Pancreas (tissue), 10 donors: ENCODE measurements at regions not wholly inside any gene's neighbourhood (a gene's known extent, or its start where the extent isn't known, plus 50 kb on each side); places are given as distances from the start of the nearest gene placed in this dataset.

Experiments
- ATAC-seq, 4 donors: fragments of 200-7000 bp; cut with Tn5 transposase; one replicate each; pipeline versions ENCODE4 v1.8.0 to v1.9.1; 2020; ENCODE audit warnings: mild to moderate bottlenecking in 4 of 4, moderate library complexity in 4 of 4
- DNase-seq, 6 donors: peaks; one replicate each; pipeline ENCODE4 v3.0.0-alpha.2; 2020
- FAIRE-seq: peaks from 2 replicates; lab custom pipeline; 2012; peaks lifted over from hg19 to GRCh38; lab: Jason Lieb, UNC
- H3K27ac ChIP-seq, 4 donors: fragments of 200-600 bp; sonication (generic); 1 replicate in 3 of 4; 2 replicates in 1 of 4; pipeline versions ENCODE4 v1.5.0 to v1.8.0; 2020
- H3K27me3 ChIP-seq, 4 donors: fragments of 200-600 bp; one replicate each; pipeline ENCODE4 v1.8.0; 2021
- H3K36me3 ChIP-seq, 3 donors: fragments of 200-600 bp; sonication (generic) in 1 of 3; one replicate each; pipeline versions ENCODE4 v1.5.0 to v1.8.0; 2020 to 2021
- H3K4me1 ChIP-seq, 3 donors: fragments of 200-600 bp; one replicate each; pipeline ENCODE4 v1.8.0; 2021
- H3K4me3 ChIP-seq, 4 donors: fragments of 200-600 bp; sonication (generic) in 2 of 4; one replicate each; pipeline versions ENCODE4 v1.5.0 to v1.8.0; 2020 to 2021
- H3K9me3 ChIP-seq, 4 donors: fragments of 200-600 bp; one replicate each; pipeline ENCODE4 v1.8.0; 2021
- WGBS, 2 donors: extraction: QIAGEN DNeasy Blood & Tissue Kit; methylation state at CpG; one replicate each; pipeline ENCODE4 v1.1.7; 2013; 5-methylcytosine and 5-hydroxymethylcytosine counted together
- intact Hi-C, 3 donors: fragments of 100-400 bp; cut with DNase I; formaldehyde crosslinking; loops; one replicate each; pipeline versions ENCODE4 v1.11.1 to v1.14.2; 2022
- TF ChIP-seq, protein P1 (sequence below), 4 donors: fragments of 200-600 bp; sonication (generic) in 3 of 4; IDR thresholded peaks; one replicate each; pipeline versions ENCODE4 v1.5.0 to v1.8.0; 2021; ENCODE audit warnings: antibody characterized with exemption in 4 of 4
- donor health status: healthy with polysubstance abuse.
- donor health status: DM: no; HTN: no; CAD: no; lungs with moderate emphysema.
- donor health status: DM: no; HTN: no; CAD: no.
- donor health status: control.
- donor health status: control.
- donor health status: Bipolar disorder and iron deficiency.
- donor health status: DM: yes; HTN: yes; CAD: no.
- donor health status: DM: no; HTN: no; CAD: no.
- donor health status: DM: no; HTN: no; CAD: no.
- donor health status: DM: yes; HTN: yes; CAD: no.

DNA sequence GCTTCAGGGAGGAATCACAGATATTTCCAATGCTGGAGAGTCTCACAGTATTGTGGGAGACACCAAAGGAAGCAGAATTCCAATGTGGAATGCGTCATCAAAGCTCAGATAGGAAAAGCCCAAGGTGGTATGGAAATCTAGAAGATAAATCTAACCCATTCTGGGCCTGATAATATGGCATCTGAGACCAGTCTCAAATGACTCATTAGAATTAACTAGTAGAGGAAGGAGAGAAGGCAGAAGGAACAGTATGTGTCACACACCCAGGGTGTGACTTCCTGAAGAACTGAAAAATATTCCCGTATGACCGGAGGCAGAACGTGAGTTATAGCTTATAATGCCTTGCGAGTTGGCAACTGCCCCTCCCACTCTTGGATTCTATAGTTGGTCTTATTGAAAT, 499.2 kb downstream of the PLPP3 start:
- no peak overlapping the region for H3K27ac ChIP-seq
- WGBS, 2 donors: 87 to 91% methylated on average over 5 of the region's 5 CpGs
- no peak for DNase-seq
- TF ChIP-seq, protein P1, sequence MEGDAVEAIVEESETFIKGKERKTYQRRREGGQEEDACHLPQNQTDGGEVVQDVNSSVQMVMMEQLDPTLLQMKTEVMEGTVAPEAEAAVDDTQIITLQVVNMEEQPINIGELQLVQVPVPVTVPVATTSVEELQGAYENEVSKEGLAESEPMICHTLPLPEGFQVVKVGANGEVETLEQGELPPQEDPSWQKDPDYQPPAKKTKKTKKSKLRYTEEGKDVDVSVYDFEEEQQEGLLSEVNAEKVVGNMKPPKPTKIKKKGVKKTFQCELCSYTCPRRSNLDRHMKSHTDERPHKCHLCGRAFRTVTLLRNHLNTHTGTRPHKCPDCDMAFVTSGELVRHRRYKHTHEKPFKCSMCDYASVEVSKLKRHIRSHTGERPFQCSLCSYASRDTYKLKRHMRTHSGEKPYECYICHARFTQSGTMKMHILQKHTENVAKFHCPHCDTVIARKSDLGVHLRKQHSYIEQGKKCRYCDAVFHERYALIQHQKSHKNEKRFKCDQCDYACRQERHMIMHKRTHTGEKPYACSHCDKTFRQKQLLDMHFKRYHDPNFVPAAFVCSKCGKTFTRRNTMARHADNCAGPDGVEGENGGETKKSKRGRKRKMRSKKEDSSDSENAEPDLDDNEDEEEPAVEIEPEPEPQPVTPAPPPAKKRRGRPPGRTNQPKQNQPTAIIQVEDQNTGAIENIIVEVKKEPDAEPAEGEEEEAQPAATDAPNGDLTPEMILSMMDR (IDR thresholded peaks at IDR 0.05): no peak
- H3K4me1 ChIP-seq: no peaks in the 10 kb centered on the region
- H3K36me3 ChIP-seq: no peaks in the 10 kb centered on the region
- H3K27me3 ChIP-seq: no peaks in the 10 kb centered on the region
- no peak overlapping the region for H3K4me3 ChIP-seq
- FAIRE-seq: no peak
- H3K9me3 ChIP-seq: no peaks in the 10 kb centered on the region
- ATAC-seq: no peak
- intact Hi-C loops: no loop called here

DNA sequence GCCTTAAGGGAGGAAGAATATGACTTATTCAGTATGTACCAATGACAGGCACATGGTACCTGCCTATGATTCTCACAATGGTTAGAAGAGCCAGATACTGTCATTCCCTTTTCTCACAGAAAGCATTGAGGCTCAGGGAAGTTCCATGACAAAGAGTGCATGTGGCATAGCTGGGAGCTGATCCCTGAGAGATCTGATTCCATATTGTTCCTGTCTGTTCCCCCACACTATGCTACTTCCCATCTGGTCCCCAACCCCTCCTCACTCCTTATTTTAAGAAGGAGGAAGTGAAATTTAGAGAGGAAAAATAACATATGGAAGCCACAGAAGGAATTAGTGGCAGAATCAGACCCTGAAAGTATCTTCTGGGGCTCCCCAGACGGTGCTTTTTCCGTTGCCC, 500.0 kb downstream of the PLPP3 start:
- Histone ChIP-seq H3K36me3 (no peaks in the 10 kb centered on the region), H3K27me3 (no peaks in the 10 kb centered on the region), H3K4me1 (no peaks in the 10 kb centered on the region), H3K4me3 (no peak overlapping the region), H3K27ac (no peak overlapping the region), H3K9me3 (no peaks in the 10 kb centered on the region)
- DNase-seq: no peak
- ATAC-seq: no peak
- FAIRE-seq: no peak
- TF ChIP-seq, protein P1 (IDR thresholded peaks at IDR 0.05): no peak
- intact Hi-C loops: no loop called here
- 93% methylated on average over 2 of the region's 2 CpGs for WGBS, 2 donors

GRCh38 chr1:56077206-56077605, 502.2 kb downstream of the PLPP3 start:
- intact Hi-C loops: no loop called here
- no peak overlapping the region for H3K4me3 ChIP-seq

GRCh38 chr1:56074007-56074651, 505.2 kb downstream of the PLPP3 start:
- FAIRE-seq: peak; percentile 57
- H3K9me3 ChIP-seq: no peaks in the 10 kb centered on the region
- TF ChIP-seq, protein P1 (IDR thresholded peaks at IDR 0.05): no peak
- peak; percentile 86 to 94 (median 92) for ATAC-seq
- peak overlapping the region; percentile 6 to 44 (median 33) for H3K27ac ChIP-seq
- WGBS, 2 donors: 26% methylated on average over 6 of the region's 6 CpGs
- H3K4me1 ChIP-seq: peaks cover 0 to 5% (median 5%) of the 10 kb centered on the region in 3 donors
- no peaks in the 10 kb centered on the region for H3K27me3 ChIP-seq
- H3K4me3 ChIP-seq: no peak overlapping the region
- peak in 4 of 6 donors; percentile 38 to 76 (median 62) for DNase-seq
- H3K36me3 ChIP-seq: no peaks in the 10 kb centered on the region
- intact Hi-C loops: no loop called here

More at GRCh38 chr1:56077206-56077605, 502.2 kb downstream of the PLPP3 start:
- Histone ChIP-seq H3K9me3 (no peaks in the 10 kb centered on the region), H3K4me1 (peaks cover 0 to 5% (median 5%) of the 10 kb centered on the region in 3 donors), H3K27ac (no peak overlapping the region), H3K36me3 (no peaks in the 10 kb centered on the region), H3K27me3 (no peaks in the 10 kb centered on the region)
- WGBS, 2 donors: 79 to 82% methylated on average over 2 of the region's 2 CpGs
- DNase-seq (no peak), ATAC-seq (no peak), FAIRE-seq (no peak)
- TF ChIP-seq, protein P1 (IDR thresholded peaks at IDR 0.05): no peak

GRCh38 chr1:56073614-56074006, 505.8 kb downstream of the PLPP3 start:
- Histone ChIP-seq H3K9me3 (no peaks in the 10 kb centered on the region), H3K27me3 (no peaks in the 10 kb centered on the region), H3K36me3 (no peaks in the 10 kb centered on the region), H3K4me1 (peaks cover 0 to 5% (median 5%) of the 10 kb centered on the region in 3 donors), H3K27ac (peak overlapping the region; percentile 6 to 44 (median 33)), H3K4me3 (no peak overlapping the region)
- no peak for DNase-seq
- no peak for FAIRE-seq
- intact Hi-C loops: no loop called here
- TF ChIP-seq, protein P1 (IDR thresholded peaks at IDR 0.05): no peak
- peak; percentile 11 to 38 (median 22) for ATAC-seq
- WGBS, 2 donors: 81 to 87% methylated on average over 2 of the region's 2 CpGs
